NT2/D1 (cell line): ENCODE measurements at regions not wholly inside any gene's neighbourhood (a gene's known extent, or its start where the extent isn't known, plus 50 kb on each side); places are given as distances from the start of the nearest gene placed in this dataset.

Experiments used
- DNase-seq: peaks from one replicate; pipeline ENCODE4 v3.0.0-alpha.2; 2011; ENCODE audit warnings: low read depth, low spot score
- H3K27me3 ChIP-seq: 2 replicates; pipeline ENCODE4 v1.6.0; 2011; ENCODE audit warnings: mild to moderate bottlenecking; ENCODE audit not compliant: insufficient read length, insufficient read depth
- H3K36me3 ChIP-seq: 2 replicates; pipeline ENCODE4 v1.6.1; 2011; ENCODE audit warnings: mild to moderate bottlenecking, low read length, mixed read lengths; ENCODE audit not compliant: insufficient read depth, insufficient read length
- H3K4me1 ChIP-seq: 2 replicates; pipeline ENCODE4 v1.5.1; 2011; ENCODE audit not compliant: insufficient read depth, insufficient read length
- H3K4me3 ChIP-seq: 2 replicates; pipeline ENCODE4 v1.5.1; 2011; ENCODE audit warnings: low read depth; ENCODE audit not compliant: insufficient read length
- H3K9ac ChIP-seq: 2 replicates; pipeline ENCODE4 v1.6.0; 2011; ENCODE audit warnings: low read depth; ENCODE audit not compliant: insufficient read length
- H3K9me3 ChIP-seq: 2 replicates; pipeline ENCODE4 v1.5.1; 2011; ENCODE audit warnings: mild to moderate bottlenecking, low read length; ENCODE audit not compliant: insufficient read depth
- SUZ12 ChIP-seq: IDR thresholded peaks from 2 replicates; pipeline ENCODE4 v1.6.1; 2011; ENCODE audit not compliant: insufficient read length, insufficient read depth; ENCODE audit errors: extremely low read depth
- YY1 ChIP-seq: IDR thresholded peaks from 2 replicates; pipeline ENCODE4 v1.6.1; 2011; ENCODE audit not compliant: insufficient read length, insufficient read depth
- ZNF274 ChIP-seq: IDR thresholded peaks from 2 replicates; pipeline ENCODE4 v1.6.1; 2011; ENCODE audit warnings: mild to moderate bottlenecking, low read depth, low read length

DNA sequence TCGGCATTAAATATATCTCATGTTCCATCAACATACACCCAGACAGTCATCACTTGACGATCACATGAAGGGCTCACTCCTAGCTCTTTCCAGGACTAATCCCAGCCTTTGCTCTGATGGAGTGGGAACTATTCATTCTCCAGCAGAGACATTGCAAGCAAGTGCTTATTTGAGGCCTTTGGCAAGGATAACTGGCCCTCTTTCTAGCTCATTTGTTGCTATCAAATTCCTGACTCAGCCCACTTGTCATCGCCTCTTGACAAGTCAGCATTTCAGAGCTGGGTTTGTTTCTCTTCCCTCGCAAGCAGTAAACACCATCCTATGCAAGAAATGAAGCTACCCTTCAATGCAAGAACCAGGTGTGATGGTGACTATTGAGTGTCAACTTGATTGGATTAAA lies 1165.7 kb upstream of the AUTS2 start:
- no peak for DNase-seq
- H3K4me3 ChIP-seq: no peak overlapping the region
- TF ChIP-seq SUZ12 (no peak), ZNF274 (no peak), YY1 (no peak)
- no peaks in the 10 kb centered on the region for H3K27me3 ChIP-seq
- H3K9me3 ChIP-seq: no peaks in the 10 kb centered on the region
- no peaks in the 10 kb centered on the region for H3K4me1 ChIP-seq
- no peak overlapping the region for H3K9ac ChIP-seq
- H3K36me3 ChIP-seq: no peaks in the 10 kb centered on the region

DNA sequence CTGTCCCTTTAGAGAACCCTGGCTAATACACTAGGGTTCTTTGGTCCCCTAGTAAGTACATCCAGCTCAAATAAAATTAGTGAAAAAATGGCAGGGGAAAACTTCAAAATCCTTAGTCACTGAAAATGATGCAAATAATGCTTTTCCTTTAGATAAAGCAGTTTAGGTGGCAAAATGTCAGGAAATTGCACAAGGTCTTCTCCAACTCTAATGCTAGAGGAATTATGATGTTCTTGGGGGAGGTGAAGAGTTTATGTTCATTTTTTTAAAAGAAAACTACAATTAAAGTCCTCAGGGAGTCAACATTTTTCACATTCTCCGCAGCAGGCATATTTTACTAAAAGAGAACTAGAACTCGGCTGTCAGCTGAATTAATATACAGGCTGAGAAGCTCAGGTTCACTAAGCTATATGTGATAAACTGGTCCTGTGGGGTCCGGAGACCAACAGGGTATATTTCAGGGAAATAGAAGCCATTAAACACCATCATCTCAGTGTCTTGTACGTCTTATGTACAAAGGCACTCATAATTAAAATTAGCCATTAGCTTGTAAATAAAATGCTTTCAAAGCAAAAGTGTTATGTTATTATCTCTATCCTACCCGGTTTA lies 1164.7 kb upstream of the AUTS2 start:
- TF ChIP-seq ZNF274: no peak
- TF ChIP-seq YY1: no peak
- TF ChIP-seq SUZ12: no peak
- no peak overlapping the region for H3K9ac ChIP-seq
- H3K27me3 ChIP-seq: no peaks in the 10 kb centered on the region
- no peak overlapping the region for H3K4me3 ChIP-seq
- no peaks in the 10 kb centered on the region for H3K36me3 ChIP-seq
- no peaks in the 10 kb centered on the region for H3K4me1 ChIP-seq
- no peak for DNase-seq
- H3K9me3 ChIP-seq: no peaks in the 10 kb centered on the region

DNA sequence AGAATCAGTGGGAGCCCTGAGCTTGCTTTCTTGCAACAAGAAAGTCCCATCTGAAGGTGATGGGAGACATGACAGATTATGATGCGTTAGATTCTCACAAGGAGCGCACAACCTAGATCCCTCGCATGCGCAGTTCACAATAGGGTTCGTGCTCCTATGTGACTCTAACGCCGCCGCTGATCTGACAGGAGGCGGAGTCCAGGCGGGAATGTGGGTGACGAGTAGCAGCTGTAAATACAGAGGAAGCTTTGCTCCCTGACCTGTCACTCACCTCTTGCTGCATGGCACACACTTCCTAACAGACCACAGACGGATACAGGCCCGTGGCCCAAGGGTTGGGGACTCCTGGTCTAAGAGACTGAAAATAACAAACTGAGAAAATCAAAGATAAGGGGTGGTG lies 1163.4 kb upstream of the AUTS2 start:
- TF ChIP-seq SUZ12 (no peak), YY1 (no peak), ZNF274 (no peak)
- no peaks in the 10 kb centered on the region for H3K4me1 ChIP-seq

DNA sequence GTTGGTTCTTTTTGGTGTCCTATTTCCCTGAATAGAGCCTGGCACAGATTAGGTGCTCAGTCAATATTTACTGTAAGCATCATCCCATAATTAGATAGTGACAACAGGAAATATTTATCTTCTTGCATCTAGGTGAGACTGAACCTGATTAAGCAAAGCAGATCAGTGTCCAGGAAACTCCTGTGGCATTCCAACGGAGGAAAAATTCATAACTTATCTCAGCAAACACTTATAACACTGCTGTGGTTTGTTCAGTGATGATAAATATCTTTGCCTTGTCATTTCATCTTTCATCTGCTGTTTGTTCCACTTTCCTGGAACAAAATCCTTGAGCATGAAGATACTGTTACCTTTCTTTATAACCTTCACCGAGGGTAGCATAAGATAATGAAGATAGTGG lies 1160.3 kb upstream of the AUTS2 start:
- TF ChIP-seq YY1: no peak
- TF ChIP-seq SUZ12: no peak
- no peak for TF ChIP-seq ZNF274

More for the DNA sequence above, 1163.4 kb upstream of the AUTS2 start:
- H3K36me3 ChIP-seq: no peaks in the 10 kb centered on the region
- H3K9ac ChIP-seq: no peak overlapping the region
- no peaks in the 10 kb centered on the region for H3K27me3 ChIP-seq
- DNase-seq: no peak
- H3K4me3 ChIP-seq: no peak overlapping the region
- no peaks in the 10 kb centered on the region for H3K9me3 ChIP-seq

DNA sequence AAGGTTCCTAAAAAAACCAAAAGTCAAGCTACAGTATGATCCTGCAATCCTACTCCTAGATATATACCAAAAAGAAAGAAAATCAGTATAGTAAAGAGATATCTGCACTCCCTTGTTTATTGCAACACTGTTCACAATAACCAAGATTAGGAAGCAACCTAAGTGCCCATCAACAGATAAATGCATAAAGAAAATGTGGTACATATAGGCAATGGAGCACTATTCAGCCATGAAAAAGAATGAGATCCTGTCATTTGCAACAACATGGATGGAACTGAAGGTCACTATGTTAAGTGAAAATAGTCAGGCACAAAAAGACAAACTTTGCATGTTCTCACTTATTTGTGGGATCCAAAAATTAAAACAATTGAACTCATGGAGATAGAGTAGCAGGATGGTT lies 1159.5 kb upstream of the AUTS2 start:
- Histone ChIP-seq H3K9ac (no peak overlapping the region), H3K36me3 (no peaks in the 10 kb centered on the region), H3K4me1 (no peaks in the 10 kb centered on the region), H3K4me3 (no peak overlapping the region), H3K27me3 (no peaks in the 10 kb centered on the region), H3K9me3 (no peaks in the 10 kb centered on the region)
- no peak for TF ChIP-seq SUZ12
- no peak for TF ChIP-seq YY1
- no peak for TF ChIP-seq ZNF274
- DNase-seq: no peak

More for the DNA sequence above, 1160.3 kb upstream of the AUTS2 start:
- Histone ChIP-seq H3K9me3 (no peaks in the 10 kb centered on the region), H3K4me1 (no peaks in the 10 kb centered on the region), H3K4me3 (no peak overlapping the region), H3K9ac (no peak overlapping the region), H3K27me3 (no peaks in the 10 kb centered on the region), H3K36me3 (no peaks in the 10 kb centered on the region)
- DNase-seq: no peak

DNA sequence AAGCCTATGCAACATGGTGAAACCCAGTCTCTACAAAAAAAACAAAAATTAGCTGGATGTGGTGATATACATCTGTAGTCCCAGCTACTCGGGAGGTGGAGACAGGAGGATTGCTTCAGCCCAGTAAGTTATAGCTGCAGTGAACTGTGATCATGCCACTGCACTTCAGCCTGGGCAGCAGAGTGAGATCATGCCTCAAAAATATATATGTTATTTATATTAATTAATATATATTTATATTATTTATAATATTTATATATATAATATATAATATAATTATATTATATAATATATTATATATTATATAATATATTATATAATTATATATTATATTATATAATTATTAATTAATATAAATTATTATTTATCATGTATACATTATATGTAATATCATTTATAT lies 1158.4 kb upstream of the AUTS2 start:
- no peaks in the 10 kb centered on the region for H3K9me3 ChIP-seq
- no peak for DNase-seq
- H3K27me3 ChIP-seq: no peaks in the 10 kb centered on the region
- H3K36me3 ChIP-seq: no peaks in the 10 kb centered on the region
- H3K4me3 ChIP-seq: no peak overlapping the region
- no peak overlapping the region for H3K9ac ChIP-seq
- TF ChIP-seq SUZ12 (no peak), ZNF274 (no peak), YY1 (no peak)
- no peaks in the 10 kb centered on the region for H3K4me1 ChIP-seq

DNA sequence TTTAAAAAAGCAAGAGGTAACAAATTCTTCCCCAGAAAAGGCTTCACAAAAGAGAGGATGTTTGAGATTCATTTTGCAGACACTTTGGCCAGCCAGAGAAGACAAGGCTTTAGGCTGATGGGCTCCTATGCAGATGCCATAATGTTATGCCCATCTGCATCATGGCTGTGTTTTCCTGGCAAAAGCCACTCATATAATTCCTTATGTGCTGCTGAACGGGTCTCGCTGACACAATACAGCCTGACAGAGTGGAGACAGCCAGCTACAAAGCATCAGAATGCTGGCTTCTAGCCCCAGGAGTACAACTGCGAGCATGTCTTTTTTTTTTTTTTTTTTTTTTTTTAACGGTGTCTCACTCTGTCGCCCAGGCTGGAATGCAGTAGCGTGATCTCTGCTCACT lies 1157.4 kb upstream of the AUTS2 start:
- Histone ChIP-seq H3K36me3 (no peaks in the 10 kb centered on the region), H3K9me3 (no peaks in the 10 kb centered on the region), H3K27me3 (no peaks in the 10 kb centered on the region), H3K9ac (no peak overlapping the region), H3K4me3 (no peak overlapping the region), H3K4me1 (no peaks in the 10 kb centered on the region)
- TF ChIP-seq ZNF274 (no peak), YY1 (no peak), SUZ12 (no peak)
- no peak for DNase-seq

DNA sequence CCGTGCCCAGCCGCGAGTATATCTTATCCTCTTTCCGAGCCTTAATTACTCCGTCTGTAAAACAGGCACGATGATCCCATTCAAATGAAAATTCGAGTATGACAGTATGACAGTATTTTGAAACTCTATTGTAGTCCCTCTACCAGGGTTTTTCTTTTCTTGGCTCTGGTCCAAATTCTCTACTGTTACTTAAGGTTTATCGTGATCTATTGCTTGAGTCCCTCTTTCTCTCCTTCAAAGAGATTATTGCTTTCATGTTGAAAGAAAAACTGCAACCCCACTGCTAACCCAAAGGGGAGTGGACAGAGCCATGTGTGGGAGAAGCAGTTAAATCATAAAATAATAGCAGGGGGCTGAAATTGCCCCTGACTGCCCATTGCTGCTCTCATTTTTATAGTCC lies 1156.6 kb upstream of the AUTS2 start:
- Histone ChIP-seq H3K27me3 (no peaks in the 10 kb centered on the region), H3K36me3 (no peaks in the 10 kb centered on the region), H3K4me1 (no peaks in the 10 kb centered on the region), H3K9me3 (no peaks in the 10 kb centered on the region), H3K4me3 (no peak overlapping the region), H3K9ac (no peak overlapping the region)
- TF ChIP-seq SUZ12 (no peak), ZNF274 (no peak), YY1 (no peak)
- DNase-seq: no peak
